ENCODE measurements at regions not wholly inside any gene's neighbourhood (a gene's known extent, or its start where the extent isn't known, plus 50 kb on each side); places are given as distances from the start of the nearest gene placed in this dataset.
"Not testable (repeated sequence)": the region's sequence is repeated elsewhere in the genome, so short reads cannot be mapped to it uniquely, and the experiment has no call there.

GRCh38 chr20:33936656-33937055, 57.1 kb upstream of the RALY start:
- Histone ChIP-seq H2AFZ (ENCODE audit: low read length) (no peak overlapping the region), H3K9me3 (replicated peaks; ENCODE audit: insufficient read depth, low read length) (no peaks in the 10 kb centered on the region), H3K9me2 (replicated peaks; ENCODE audit: insufficient read depth, low read length) (no peaks in the 10 kb centered on the region), H3K27me3 (replicated peaks; ENCODE audit: insufficient read depth, low read length) (no peaks in the 10 kb centered on the region), H3K4me1 (ENCODE audit: low read length) (peaks cover 13% of the 10 kb centered on the region), H3K79me2 (ENCODE audit: low read length) (no peaks in the 10 kb centered on the region), H3K27ac (ENCODE audit: low read length) (no peak overlapping the region), H3K4me2 (ENCODE audit: low read depth, low read length) (no peak overlapping the region), H3F3A (ENCODE audit: insufficient read depth, low read length) (no peaks in the 10 kb centered on the region; the same call in 1 of the 2 replicates), H4K20me1 (ENCODE audit: insufficient read depth, low read length) (no peaks in the 10 kb centered on the region), H3K36me3 (replicated peaks; ENCODE audit: insufficient read depth, low read length) (no peaks in the 10 kb centered on the region), H3K4me3 (ENCODE audit: low read length) (no peak overlapping the region), H3K9ac (ENCODE audit: low read length) (no peak overlapping the region)
- DNase-seq = no peak
- TF ChIP-seq EZH2phosphoT487 (IDR thresholded peaks at IDR 0.05; ENCODE audit: low read length) (no peak), EZH2 (optimal IDR thresholded peaks at IDR 0.05; ENCODE audit: low read depth, low read length) (no peak), CTCF (IDR thresholded peaks at IDR 0.05; ENCODE audit: low read length) (no peak)

GRCh38 chr20:33939031-33939430, 54.7 kb upstream of the RALY start:
- not testable (repeated sequence) for H3K27ac ChIP-seq (ENCODE audit: low read length); H2AFZ ChIP-seq (ENCODE audit: low read length); H3K9me2 ChIP-seq (replicated peaks; ENCODE audit: insufficient read depth, low read length); DNase-seq; H3K9me3 ChIP-seq (replicated peaks; ENCODE audit: insufficient read depth, low read length); H4K20me1 ChIP-seq (ENCODE audit: insufficient read depth, low read length); H3K79me2 ChIP-seq (ENCODE audit: low read length); H3K4me1 ChIP-seq (ENCODE audit: low read length); H3K4me3 ChIP-seq (ENCODE audit: low read length); H3K4me2 ChIP-seq (ENCODE audit: low read depth, low read length); H3K27me3 ChIP-seq (replicated peaks; ENCODE audit: insufficient read depth, low read length); H3K36me3 ChIP-seq (replicated peaks; ENCODE audit: insufficient read depth, low read length); H3K9ac ChIP-seq (ENCODE audit: low read length); H3F3A ChIP-seq (ENCODE audit: insufficient read depth, low read length)

- no peaks in the 10 kb centered on the region for H4K20me1 ChIP-seq (ENCODE audit: insufficient read depth, low read length)
- no peaks in the 10 kb centered on the region for H3K9me3 ChIP-seq (replicated peaks; ENCODE audit: insufficient read depth, low read length)
- H3K79me2 ChIP-seq (ENCODE audit: low read length) = no peaks in the 10 kb centered on the region
- H3K27me3 ChIP-seq (replicated peaks; ENCODE audit: insufficient read depth, low read length) = no peaks in the 10 kb centered on the region
- DNase-seq = peak; percentile 69
- H3K9me2 ChIP-seq (replicated peaks; ENCODE audit: insufficient read depth, low read length) = no peaks in the 10 kb centered on the region
- H3K4me3 ChIP-seq (ENCODE audit: low read length) = no peak overlapping the region
- H3K27ac ChIP-seq (ENCODE audit: low read length) = peak overlapping the region; percentile 26; the same call in 1 of the 2 replicates
- H3F3A ChIP-seq (ENCODE audit: insufficient read depth, low read length) = no peaks in the 10 kb centered on the region; the same call in 1 of the 2 replicates
- H3K9ac ChIP-seq (ENCODE audit: low read length) = no peak overlapping the region
- peak overlapping the region; percentile 25; the same call in 1 of the 2 replicates for H3K4me2 ChIP-seq (ENCODE audit: low read depth, low read length)
- no peaks in the 10 kb centered on the region for H3K36me3 ChIP-seq (replicated peaks; ENCODE audit: insufficient read depth, low read length)
- peak overlapping the region; percentile 13; the same call in 1 of the 2 replicates for H2AFZ ChIP-seq (ENCODE audit: low read length)
- H3K4me1 ChIP-seq (ENCODE audit: low read length) = peaks cover 9% of the 10 kb centered on the region
- no peak for TF ChIP-seq CTCF (IDR thresholded peaks at IDR 0.05; ENCODE audit: low read length)
- no peak for TF ChIP-seq EZH2 (optimal IDR thresholded peaks at IDR 0.05; ENCODE audit: low read depth, low read length)
- no peak for TF ChIP-seq EZH2phosphoT487 (IDR thresholded peaks at IDR 0.05; ENCODE audit: low read length)
Measured at GRCh38 chr20:33940666-33941065, 53.0 kb upstream of the RALY start.

Data from MM.1S (cell line).